ENCODE measurements at regions not wholly inside any gene's neighbourhood (a gene's known extent, or its start where the extent isn't known, plus 50 kb on each side); places are given as distances from the start of the nearest gene placed in this dataset.

- TF ChIP-seq HBP1 (CRISPR knock-in tag; IDR thresholded peaks at IDR 0.05; ENCODE audit: low read depth), result no peak
- TF ChIP-seq BRF2 (CRISPR knock-in tag; IDR thresholded peaks at IDR 0.05), result no peak
- no peak for TF ChIP-seq CTCF (CRISPR knock-in tag; IDR thresholded peaks at IDR 0.05)
Measured at GRCh38 chr18:45287531-45287930, 327.7 kb upstream of the SLC14A2 start.
